ENCODE measurements at regions not wholly inside any gene's neighbourhood (a gene's known extent, or its start where the extent isn't known, plus 50 kb on each side); places are given as distances from the start of the nearest gene placed in this dataset.

GRCh38 chr1:209277662-209278061 is 305.9 kb upstream of the CAMK1G start:
- Histone ChIP-seq H2AFZ (ENCODE audit: low read length) (no peak overlapping the region), H3K4me2 (ENCODE audit: low read length) (no peak overlapping the region), H4K20me1 (ENCODE audit: insufficient read depth, low read length) (no peaks in the 10 kb centered on the region), H3K4me1 (ENCODE audit: insufficient read depth, low read length, poor library complexity, severe bottlenecking) (no peaks in the 10 kb centered on the region), H3K9me2 (ENCODE audit: insufficient read depth, low read length) (no peaks in the 10 kb centered on the region), H3K79me2 (ENCODE audit: insufficient read depth, low read depth, low read length) (no peaks in the 10 kb centered on the region), H3K4me3 (ENCODE audit: low read depth, low read length, poor library complexity, severe bottlenecking) (no peak overlapping the region), H3K9me3 (ENCODE audit: low read length) (no peaks in the 10 kb centered on the region), H3K27ac (ENCODE audit: low read depth, low read length, poor library complexity, severe bottlenecking) (no peak overlapping the region), H3K36me3 (ENCODE audit: insufficient read depth, low read length) (no peaks in the 10 kb centered on the region)
- TF ChIP-seq EZH2phosphoT487 (IDR thresholded peaks at IDR 0.05; ENCODE audit: borderline replicate concordance, low read depth, low read length) (no peak), CTCF (conservative IDR thresholded peaks at IDR 0.05; ENCODE audit: low read length) (no peak)
- intact Hi-C loops (cut with micrococcal nuclease; ENCODE audit: unreplicated experiment) = no loop called here
- BruUV-seq (replicated peaks) = no TSS peak
- no peak for DNase-seq (ENCODE audit: low spot score)
- ChIA-PET POLR2A (interaction anchor here (0.6 kb wide), 1 partner anchor 253 kb away, joined by 4 read pairs; no protein-coding TSS in a partner anchor), CTCF (ENCODE audit: unreplicated experiment) (no interaction called here)

DNA sequence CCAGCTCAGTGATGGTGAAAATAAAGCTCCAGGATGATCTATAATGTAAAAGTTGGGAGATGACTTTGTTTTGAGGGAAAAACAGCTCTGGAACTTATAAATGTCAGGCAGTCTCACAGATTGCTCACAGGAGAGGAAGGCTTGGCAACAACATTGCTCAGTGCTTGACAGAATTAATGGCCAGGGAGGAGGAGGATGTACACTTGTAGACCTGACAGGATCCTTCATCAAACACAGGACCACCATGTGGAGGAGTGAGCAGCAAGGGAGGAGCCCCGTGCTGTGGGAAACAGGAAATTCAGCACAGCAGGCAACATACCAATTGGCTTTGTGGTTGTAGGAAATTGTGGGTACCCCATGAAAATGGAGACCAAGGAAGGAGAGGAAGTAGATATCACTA is 291.8 kb upstream of the CAMK1G start:
- Histone ChIP-seq H2AFZ (ENCODE audit: low read length) (no peak overlapping the region), H3K9me3 (ENCODE audit: low read length) (no peaks in the 10 kb centered on the region), H3K36me3 (ENCODE audit: insufficient read depth, low read length) (no peaks in the 10 kb centered on the region), H3K4me3 (ENCODE audit: low read depth, low read length, poor library complexity, severe bottlenecking) (no peak overlapping the region), H3K4me1 (ENCODE audit: insufficient read depth, low read length, poor library complexity, severe bottlenecking) (no peaks in the 10 kb centered on the region), H3K79me2 (ENCODE audit: insufficient read depth, low read depth, low read length) (no peaks in the 10 kb centered on the region), H3K4me2 (ENCODE audit: low read length) (no peak overlapping the region), H4K20me1 (ENCODE audit: insufficient read depth, low read length) (no peaks in the 10 kb centered on the region), H3K27ac (ENCODE audit: low read depth, low read length, poor library complexity, severe bottlenecking) (no peak overlapping the region), H3K9me2 (ENCODE audit: insufficient read depth, low read length) (no peaks in the 10 kb centered on the region)
- POLR2A ChIA-PET = no interaction called here
- no TSS peak for BruUV-seq (replicated peaks)
- TF ChIP-seq CTCF (conservative IDR thresholded peaks at IDR 0.05; ENCODE audit: low read length) = no peak
- no peak for TF ChIP-seq EZH2phosphoT487 (IDR thresholded peaks at IDR 0.05; ENCODE audit: borderline replicate concordance, low read depth, low read length)
- CTCF ChIA-PET (ENCODE audit: unreplicated experiment) = no interaction called here
- intact Hi-C loops (cut with micrococcal nuclease; ENCODE audit: unreplicated experiment) = no loop called here
- DNase-seq (ENCODE audit: low spot score) = no peak

DNA sequence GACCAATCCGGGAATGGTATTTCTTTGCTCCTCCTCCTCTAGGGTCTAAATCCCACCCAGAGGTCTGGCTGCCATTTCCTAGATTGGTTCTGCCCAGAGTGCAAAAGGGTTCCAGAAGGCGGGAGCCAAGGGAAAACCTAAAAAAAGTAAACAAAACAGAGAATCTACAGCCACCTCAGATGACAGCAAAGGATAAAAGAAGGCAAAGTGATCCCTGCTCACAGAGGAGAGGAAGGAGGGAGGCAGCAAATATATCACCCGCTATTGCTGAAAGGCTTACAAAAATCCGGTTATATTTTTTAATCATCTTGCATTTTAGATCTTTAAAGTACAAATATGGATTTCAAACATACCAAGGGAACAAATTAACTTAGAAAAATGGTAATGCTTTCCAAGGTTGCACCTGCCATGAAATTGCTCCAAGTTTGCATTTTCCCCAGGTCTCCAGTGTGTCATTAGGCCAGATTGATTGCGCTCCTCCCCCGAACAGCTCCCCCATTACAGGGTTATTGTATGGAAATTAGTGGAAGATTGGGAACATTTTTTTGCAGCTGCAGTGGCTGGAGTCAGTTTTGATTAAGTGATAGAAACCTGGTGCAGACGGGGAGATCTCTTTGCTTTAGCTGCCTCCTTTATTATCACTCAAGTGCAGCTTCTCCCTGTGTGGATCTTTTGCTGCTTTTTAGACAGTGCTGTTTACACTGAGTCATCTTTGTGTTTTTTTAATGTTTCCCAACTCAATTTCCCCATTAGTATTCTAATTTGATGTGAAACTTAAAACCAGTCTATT is 280.5 kb upstream of the CAMK1G start:
- ChIA-PET CTCF (ENCODE audit: unreplicated experiment) (no interaction called here), POLR2A (no interaction called here)
- Histone ChIP-seq H3K27ac (ENCODE audit: low read depth, low read length, poor library complexity, severe bottlenecking) (no peak overlapping the region), H3K4me3 (ENCODE audit: low read depth, low read length, poor library complexity, severe bottlenecking) (no peak overlapping the region), H3K4me1 (ENCODE audit: insufficient read depth, low read length, poor library complexity, severe bottlenecking) (no peaks in the 10 kb centered on the region), H2AFZ (ENCODE audit: low read length) (no peak overlapping the region), H3K9me2 (ENCODE audit: insufficient read depth, low read length) (no peaks in the 10 kb centered on the region), H3K9me3 (ENCODE audit: low read length) (no peaks in the 10 kb centered on the region), H3K36me3 (ENCODE audit: insufficient read depth, low read length) (no peaks in the 10 kb centered on the region), H4K20me1 (ENCODE audit: insufficient read depth, low read length) (no peaks in the 10 kb centered on the region), H3K79me2 (ENCODE audit: insufficient read depth, low read depth, low read length) (no peaks in the 10 kb centered on the region), H3K4me2 (ENCODE audit: low read length) (no peak overlapping the region)
- DNase-seq (ENCODE audit: low spot score) = no peak
- intact Hi-C loops (cut with micrococcal nuclease; ENCODE audit: unreplicated experiment) = no loop called here
- no peak for TF ChIP-seq CTCF (conservative IDR thresholded peaks at IDR 0.05; ENCODE audit: low read length)
- TF ChIP-seq EZH2phosphoT487 (IDR thresholded peaks at IDR 0.05; ENCODE audit: borderline replicate concordance, low read depth, low read length) = no peak
- no TSS peak for BruUV-seq (replicated peaks)
